HG02938 (cell line): ENCODE measurements at regions not wholly inside any gene's neighbourhood (a gene's known extent, or its start where the extent isn't known, plus 50 kb on each side); places are given as distances from the start of the nearest gene placed in this dataset.

ENCODE experiments used
- ATAC-seq: cut with Tn5 transposase; IDR thresholded peaks from one replicate; pipeline ENCODE4 v1.9.1; 2021; ENCODE audit warnings: mild to moderate bottlenecking, moderate library complexity; ENCODE audit not compliant: unreplicated experiment

DNA sequence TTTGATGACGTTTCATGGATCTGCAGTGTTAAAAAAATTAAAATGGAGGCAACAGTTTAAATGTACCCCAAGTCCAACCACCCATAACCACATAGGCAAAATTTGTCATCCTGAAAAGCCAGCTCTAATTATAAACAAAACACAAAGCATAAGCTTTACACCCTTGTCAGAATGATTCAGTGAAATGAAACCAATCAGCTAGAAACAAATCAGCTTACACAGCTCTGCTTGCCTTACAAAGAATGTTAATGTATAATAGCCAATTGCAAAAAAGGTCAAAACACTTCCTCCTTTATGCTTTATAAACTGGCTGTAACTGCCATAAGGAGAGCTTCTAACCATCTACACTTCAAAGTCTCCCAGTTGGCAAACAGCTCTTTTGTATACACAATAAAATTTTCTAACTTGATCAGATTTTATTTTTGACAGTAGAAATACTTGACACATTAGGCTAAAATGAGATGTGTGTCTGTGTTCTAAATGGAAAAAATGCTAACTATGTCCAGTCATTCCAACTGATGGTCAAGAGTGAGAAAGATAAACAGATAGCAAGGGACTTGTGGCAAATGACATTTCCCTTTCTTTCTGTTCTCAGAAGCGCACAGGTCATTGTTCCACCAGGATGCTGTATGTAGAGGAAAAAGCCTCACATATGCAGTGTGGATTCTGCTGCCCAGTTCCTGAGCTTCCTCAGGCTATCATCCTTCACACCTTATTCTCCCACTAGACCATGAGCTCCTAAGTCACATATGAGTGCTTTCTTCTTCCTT lies 344.3 kb upstream of the ID4 start:
- no peak for ATAC-seq

DNA sequence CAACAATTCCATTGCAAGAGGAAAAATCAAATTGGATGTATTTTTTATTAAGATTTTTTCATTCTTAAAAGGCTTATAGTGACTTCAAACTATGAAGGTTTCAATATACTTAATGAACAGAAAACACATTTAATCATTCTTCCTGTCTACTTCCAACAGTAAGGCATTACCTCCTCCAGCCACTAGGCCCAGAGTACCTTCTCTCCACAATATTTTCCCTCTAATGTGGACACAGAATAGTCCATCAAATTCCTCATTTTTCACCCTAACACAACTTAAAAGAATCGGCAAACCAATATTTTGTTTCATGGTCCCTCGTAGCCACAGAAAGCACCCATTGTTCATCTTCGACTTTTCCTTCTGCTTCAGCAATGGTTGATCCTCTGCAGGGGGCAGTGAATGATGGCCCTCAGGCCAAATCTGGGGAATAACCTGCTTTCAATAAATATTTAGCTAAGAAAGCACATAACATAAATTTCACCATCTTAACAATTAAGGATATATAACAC lies 335.4 kb upstream of the ID4 start:
- no peak for ATAC-seq

DNA sequence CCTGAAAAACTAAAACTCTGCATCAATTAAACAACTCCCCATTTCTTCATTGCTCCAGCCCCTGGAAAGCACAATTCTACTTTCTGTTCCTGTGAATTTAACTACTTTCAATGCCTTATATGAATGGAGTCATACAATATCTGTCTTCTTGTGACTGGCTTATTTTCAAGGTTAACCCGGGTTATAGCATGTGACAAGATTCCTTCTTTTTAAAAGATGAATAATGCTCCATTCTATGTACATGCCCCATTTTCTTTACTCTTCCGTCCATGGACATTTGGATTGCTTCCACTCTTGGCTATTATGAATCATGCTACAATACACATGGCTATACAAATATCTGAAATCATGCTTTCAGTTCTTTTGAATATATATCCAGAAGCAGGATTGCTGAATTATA lies 334.9 kb upstream of the ID4 start:
- no peak for ATAC-seq

DNA sequence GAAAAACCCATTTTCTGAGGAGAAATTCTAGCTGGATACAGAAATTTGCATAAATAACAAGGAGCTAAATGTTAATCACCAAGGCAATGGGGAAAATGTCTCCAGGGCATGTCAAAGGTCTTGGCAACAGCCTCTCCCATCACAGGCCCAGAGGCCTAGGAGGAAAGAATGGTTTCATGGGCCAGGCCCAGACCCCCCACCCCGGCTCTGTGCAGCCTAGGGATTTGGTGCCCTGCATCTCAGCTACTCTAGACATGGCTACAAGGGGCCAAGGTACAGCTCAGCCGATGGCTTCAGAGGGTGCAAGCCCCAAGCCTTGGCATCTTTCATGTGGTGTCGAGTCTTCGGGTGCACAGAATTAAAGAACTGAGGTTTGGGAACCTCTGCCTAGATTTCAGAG lies 321.2 kb upstream of the ID4 start:
- no peak for ATAC-seq

DNA sequence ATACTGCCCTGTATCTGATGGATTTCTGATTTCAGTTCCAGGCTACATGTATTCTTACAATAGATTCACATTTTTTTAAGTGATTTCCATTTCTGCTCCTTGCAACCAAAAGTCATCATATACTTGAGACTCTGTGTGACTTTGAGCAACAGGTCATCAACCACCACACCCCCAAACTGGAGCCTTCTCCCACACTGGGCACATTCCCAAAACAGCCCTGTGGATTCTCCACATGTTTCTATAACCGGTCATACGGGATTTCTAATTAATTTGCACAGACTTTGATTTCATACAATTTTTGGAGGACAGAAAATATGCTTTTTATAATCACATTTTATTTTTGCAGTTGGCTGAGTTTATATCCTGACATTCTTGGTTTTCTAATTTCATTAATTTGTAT lies 317.2 kb upstream of the ID4 start:
- no peak for ATAC-seq

DNA sequence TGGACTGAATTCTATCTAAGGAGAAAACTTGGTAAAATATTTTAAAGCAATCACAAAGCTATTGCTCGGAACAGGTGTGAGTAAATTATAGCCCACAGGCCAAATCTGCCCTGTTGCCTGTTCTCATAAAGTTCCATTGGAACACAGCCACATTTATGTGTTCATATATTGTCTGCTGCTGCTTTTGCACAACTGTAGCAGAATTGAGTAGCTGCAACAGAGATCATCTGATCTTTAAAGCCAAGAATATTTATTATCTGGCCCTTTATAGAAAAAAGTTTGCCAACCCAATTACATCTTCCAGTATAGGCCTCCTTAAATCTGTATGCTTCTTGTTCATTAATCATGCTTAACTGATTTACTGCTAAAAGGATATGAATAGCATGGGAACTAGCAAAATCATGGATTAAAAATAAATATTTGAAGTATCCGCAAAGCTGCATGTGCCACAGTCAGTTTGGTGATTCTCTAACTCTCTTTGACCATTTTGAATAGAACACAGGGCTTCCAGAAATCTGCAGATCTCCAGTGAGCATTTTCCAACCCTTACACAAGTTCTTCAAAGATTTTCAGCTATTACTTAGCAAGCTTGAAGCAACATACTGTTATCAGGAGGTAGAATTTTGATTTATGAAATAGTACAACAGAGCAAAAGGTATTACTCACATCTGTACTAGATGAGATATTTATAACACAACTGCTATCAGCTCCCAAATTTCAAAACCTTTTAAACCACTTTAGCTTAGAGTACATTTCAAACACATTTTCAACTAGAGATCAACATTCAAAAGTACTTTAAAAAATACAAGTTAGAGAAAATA lies 312.6 kb upstream of the ID4 start:
- no peak for ATAC-seq

DNA sequence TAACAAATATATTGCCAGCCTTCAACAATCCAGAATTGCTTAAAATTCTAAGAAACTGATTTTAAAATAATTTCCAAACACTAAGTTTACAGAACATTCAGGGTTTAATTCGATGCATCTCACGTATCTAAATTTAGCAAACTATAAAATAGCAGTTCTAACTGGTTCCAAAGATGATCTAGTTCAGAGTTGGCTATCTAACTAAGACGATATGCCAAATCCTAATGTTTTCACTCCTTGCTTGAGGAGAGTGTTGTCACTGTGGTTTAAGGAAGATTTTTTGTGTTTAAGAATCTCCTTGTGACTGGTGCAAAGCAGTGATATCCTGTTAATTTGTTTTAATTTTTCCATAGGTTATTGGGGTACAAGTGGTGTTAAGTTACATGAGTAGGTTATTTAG lies 311.5 kb upstream of the ID4 start:
- ATAC-seq: no peak

DNA sequence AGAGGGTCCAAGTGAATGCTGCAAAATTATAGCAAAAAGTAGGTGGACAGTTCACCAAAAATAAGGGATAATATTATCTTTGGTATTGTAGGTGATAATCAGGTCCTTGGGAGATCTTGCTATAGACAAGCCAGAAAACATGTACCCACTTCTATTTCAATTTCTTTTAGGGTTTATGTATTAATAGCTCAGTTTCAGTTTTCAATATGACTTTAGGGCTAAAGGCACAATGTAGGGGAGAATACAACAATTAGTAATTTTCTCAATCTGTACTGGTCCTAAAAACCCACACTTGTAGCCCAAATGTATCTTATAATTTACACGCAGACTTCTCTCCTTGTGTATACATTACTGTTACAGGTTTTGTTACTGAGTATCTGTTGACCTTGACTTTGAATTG lies 307.0 kb upstream of the ID4 start:
- ATAC-seq: no peak

DNA sequence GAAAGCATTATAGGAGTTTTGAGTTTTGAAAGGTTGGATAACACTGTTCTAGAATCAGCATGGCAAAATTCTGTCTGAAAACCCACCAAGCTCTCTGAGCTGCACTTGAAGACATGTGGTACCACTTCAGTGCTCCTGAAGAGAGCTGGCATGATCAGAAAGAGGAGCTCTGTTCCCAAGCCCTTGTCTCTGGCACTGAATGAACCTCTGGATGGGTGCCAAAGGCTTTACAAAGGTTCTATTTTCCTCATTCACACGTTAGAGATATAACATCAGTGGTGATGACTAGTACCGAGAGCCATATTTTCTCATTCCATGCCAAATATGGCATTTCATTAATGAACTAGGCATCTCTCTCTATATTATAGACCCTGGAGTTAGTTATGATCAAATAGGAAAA lies 301.8 kb upstream of the ID4 start:
- ATAC-seq: no peak

DNA sequence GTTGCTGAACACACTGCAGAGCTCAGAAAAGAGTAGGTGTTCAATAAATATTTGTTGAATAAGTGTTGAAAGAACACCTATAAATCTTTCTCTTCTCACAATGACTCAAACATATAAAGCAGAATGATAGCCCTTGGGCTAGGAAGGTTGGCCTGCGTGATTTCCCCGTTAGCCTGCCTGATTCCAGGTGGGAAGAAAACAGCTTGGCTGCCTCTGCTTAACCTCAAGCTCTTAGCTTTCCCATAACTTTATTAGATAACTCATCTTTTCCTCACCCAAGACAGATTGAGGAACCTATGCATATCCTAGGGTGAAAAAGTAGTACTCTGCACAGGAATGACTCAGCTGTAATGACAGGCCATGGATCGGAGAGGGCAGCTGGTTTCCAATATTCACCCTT lies 300.3 kb upstream of the ID4 start:
- ATAC-seq: no peak

DNA sequence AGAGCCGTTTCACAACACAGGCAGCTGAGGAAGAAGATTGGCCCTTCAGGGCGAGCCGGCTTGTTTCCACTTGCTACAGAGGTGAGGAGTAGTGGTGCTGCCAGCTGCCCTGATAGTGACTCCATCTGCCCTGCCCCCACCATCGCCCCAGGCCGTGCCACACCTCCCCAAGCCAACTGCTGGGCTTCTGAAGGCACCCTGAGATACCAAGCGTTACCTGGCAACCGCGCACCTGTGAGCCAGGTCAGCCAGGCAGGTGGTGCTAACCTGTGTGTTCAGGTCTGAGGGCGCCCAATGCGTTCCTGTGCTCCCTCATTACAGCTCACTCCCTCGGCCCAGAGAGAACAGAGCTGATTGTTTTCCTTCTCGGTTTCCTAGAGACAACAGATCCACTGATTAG lies 299.1 kb upstream of the ID4 start:
- ATAC-seq: no peak

DNA sequence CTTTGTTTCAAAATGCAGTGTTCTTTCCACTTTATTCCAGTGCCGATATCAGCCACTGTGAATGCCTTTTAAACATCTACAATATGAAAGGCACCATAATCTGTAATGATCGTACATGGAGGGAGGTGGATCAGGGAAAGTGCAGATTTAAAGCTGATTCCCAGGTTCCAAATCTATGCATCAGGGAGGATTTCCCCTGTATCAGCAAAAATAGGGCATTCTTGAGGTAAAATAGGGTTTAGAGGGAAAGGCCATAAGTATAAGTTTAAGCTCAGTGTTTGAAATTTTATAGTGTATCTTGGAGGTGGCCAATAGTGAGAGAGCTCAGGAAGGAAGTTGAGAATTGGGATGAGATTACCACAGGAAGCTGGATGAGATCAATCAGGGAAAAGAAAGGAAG lies 289.7 kb upstream of the ID4 start:
- ATAC-seq: no peak

DNA sequence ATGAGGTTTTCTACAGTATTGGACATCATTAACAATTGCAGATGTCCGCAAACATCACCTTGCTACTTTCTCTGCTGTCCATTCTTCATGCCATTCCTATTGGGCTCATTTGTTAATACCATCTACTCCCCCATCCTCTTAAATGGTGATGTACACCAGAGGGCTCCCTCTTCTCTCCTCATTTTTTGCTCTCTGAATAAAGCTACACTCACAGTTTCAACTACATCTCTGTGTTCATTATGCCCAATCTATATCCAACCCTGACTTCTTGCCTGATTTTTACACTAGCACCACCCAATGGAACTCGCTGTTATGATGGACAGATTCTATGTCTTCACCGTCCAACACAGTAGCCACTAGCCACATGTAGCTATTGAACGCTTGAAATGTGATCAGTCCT lies 288.1 kb upstream of the ID4 start:
- ATAC-seq: no peak

DNA sequence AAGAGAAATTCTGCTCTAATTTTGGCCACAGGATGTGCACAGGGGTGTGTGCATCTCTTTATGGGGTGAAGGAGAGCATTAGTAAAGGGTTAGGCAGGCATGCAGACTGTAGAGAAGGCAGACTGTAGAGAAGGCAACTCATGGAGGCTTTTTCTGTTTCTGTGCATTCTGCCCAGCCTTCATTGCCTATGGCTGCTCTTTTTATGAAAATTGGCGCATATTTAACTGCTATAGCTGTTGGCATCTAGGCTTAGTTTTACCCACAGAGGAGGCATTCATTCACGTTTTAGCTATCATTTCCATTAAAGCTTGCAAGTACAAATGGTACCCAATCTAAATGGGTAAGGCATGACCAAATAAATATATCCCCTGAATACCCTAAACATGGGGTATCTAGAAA lies 286.8 kb upstream of the ID4 start:
- ATAC-seq: no peak

DNA sequence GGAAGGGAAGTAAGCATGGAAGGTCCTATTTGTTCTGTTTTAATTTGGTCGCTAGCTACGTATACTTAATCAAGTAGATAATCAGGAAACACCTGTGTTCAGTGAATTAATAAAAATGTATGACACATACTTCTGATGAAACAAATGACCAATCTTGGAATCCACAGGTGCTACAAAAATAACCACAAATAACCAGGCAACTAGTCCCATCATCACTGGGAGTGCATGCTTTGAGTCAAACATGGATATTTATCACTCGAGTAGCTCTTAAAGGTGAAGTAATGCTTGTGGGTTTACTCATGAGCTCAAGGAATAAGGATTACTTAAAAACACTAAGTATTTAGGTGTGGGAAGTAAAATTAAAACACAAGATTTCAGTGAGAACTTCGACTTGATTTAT lies 285.6 kb upstream of the ID4 start:
- ATAC-seq: no peak

DNA sequence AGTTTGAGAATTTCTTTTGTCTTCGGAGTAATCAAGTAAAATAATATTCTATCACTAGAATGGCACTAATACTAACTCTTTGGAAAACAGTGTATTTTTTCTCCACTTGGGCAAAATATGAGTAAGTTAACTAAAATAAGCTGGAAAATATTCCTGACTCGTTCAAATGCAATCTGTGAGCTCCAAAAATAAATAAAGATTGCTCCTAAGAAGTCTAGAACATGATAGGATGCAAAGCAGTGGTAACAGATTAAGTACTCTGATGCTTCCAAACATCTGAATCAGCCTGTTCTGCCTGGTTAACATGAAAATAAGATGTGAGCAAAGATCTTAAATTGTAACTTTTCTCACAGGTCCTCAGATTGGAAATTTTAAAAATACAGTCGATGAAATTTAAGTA lies 285.1 kb upstream of the ID4 start:
- ATAC-seq: no peak

DNA sequence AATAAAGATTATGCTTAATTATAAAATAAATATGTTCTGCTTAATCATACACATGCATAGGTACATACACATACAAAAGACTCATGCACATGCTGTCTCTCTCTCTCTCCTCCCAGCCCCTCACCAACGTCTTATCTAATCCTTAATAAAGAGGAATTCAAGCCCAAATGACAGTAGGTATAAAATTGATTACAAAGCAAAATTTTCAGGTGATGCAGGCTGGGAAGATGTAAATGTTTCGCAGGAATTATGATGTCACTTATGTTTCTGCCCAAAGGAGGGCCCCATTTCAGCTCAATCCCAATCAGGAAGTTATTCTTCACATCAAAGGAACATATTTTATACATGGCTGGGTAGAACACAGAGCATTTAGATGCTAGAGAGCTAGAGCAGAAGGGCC lies 284.6 kb upstream of the ID4 start:
- ATAC-seq: no peak

DNA sequence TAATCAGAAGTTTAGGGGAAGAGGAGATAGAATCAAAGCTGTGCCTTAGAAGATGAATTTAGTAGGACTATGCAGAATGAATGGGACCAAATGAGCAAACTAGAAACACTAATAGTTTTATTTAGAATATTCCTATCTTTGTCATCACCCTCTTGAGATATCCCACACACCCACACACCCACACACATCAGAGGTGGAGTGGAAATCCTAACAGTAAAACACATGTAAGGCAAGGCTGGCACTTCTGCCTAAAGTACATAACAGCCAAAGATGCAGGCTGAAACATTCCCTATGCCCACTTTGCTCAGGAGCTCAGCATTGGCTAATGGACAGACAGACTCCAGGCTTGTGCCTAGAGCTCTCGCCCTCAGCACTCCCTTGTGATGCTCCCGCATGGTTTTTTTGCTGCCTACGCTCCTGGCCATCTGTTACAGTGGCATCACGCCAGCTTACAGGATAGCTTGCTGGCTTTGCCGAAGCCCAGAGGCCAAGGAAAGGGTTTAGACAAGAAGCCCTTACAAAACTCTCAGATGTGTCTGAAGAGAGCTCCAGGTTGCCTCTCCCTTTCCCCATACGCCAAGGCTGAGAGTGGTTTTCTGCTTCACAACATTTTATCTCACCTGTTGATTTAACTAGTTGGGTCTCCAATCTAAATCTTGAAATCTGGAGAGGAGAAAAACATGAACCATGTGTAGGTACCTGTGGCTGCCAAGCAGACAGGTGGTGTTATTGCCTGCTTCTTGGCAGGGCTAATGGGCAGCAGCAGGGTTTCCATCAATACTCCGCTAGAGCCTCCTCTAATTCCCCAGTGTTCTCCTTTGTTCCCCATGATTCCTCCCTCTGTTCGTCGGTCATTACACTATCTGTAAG lies 282.6 kb upstream of the ID4 start:
- no peak for ATAC-seq

DNA sequence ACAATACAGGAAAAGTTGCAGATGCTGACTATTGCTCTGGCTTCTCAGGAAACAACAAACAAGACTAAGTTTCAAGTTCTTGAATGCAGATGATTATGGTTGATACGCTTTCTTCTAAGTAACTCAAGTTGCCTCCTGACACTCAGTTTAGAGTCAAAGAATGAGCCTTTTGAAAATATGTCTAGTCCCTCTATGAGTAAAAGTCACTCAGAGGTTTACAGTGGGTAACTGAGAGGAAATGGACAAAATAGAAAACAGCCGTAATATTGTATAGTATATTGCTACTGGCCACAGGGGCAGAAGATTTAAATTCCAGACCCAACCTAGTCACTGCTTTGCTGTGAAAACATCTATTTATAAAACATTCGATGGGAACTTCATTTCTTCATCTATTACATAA lies 280.0 kb upstream of the ID4 start:
- no peak for ATAC-seq

DNA sequence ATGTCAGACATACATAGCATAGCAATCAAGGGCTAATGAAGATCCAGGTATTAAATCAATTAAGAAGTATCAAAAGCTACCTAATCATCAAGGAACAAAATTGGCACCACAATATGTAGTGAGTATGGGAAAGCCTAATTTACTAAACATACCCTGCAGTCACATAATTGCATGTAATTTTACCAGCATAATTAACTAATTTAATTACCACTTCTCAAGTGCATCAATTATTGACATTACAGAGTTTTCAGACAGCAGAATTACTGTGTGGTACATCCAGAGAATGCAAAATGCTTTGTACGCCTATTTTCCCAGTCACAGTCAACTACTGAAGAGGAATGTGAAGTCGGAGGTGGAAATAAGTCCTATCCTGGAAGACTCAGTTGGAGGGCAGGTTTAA lies 279.0 kb upstream of the ID4 start:
- ATAC-seq: no peak

DNA sequence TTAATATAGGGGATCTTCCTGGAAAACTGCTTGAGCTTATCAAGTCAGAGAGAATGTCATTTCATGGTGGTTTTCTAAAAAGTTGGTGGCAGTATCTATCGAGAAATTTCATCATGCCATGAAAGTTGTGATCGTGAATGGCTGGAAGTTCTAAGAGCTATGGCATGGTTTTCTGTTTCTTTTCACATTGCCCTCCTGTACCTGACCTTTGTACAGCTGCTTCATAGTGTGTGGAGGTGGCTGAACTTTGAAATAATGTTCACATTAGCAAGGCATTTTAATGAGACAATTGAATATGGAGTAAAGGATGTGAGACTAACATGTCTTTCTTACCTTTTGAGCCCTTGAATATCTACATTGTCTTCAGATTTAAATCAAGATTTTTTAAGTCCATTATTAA lies 278.2 kb upstream of the ID4 start:
- ATAC-seq: no peak
